ENCODE measurements at regions not wholly inside any gene's neighbourhood (a gene's known extent, or its start where the extent isn't known, plus 50 kb on each side); places are given as distances from the start of the nearest gene placed in this dataset.

GRCh38 chr1:83043244-83043643, 955.7 kb downstream of the TTLL7 start:
- TF ChIP-seq CTCF (conservative IDR thresholded peaks at IDR 0.05; ENCODE audit: low read depth, low read length) (no peak), RAD21 (IDR thresholded peaks at IDR 0.05; ENCODE audit: low read length) (no peak), CHD1 (IDR thresholded peaks at IDR 0.05; ENCODE audit: low read depth, low read length) (no peak), POLR2A (IDR thresholded peaks at IDR 0.05; ENCODE audit: low read depth, low read length) (no peak)
